ENCODE measurements at regions not wholly inside any gene's neighbourhood (a gene's known extent, or its start where the extent isn't known, plus 50 kb on each side); places are given as distances from the start of the nearest gene placed in this dataset.

- no peak for DNase-seq (ENCODE audit: low read depth in 1 of 2, low spot score in 1 of 2)
- H3K27me3 ChIP-seq (ENCODE audit: insufficient read depth, poor library complexity, severe bottlenecking): no peaks in the 10 kb centered on the region
- no peak for TF ChIP-seq CTCF (IDR thresholded peaks at IDR 0.05; ENCODE audit: insufficient read depth, low read length)
- no peak for TF ChIP-seq GABPA (IDR thresholded peaks at IDR 0.05; ENCODE audit: low read depth)
- no peak for TF ChIP-seq SPI1 (IDR thresholded peaks at IDR 0.05; ENCODE audit: borderline replicate concordance, low read depth)
- TF ChIP-seq REST (IDR thresholded peaks at IDR 0.05; ENCODE audit: insufficient replicate concordance, low read depth): no peak
- no peak for TF ChIP-seq POLR2AphosphoS5 (IDR thresholded peaks at IDR 0.05; ENCODE audit: low read depth)
- H3K27ac ChIP-seq (replicated peaks): no peak overlapping the region
- no peak overlapping the region for H3K4me3 ChIP-seq (replicated peaks; ENCODE audit: insufficient read depth, low read length)
Observed at GRCh38 chr14:22297376-22297775, 291.6 kb downstream of the DAD1 start.

- Histone ChIP-seq H3K27ac (replicated peaks) (no peak overlapping the region), H3K27me3 (ENCODE audit: insufficient read depth, poor library complexity, severe bottlenecking) (no peaks in the 10 kb centered on the region), H3K4me3 (replicated peaks; ENCODE audit: insufficient read depth, low read length) (no peak overlapping the region)
- DNase-seq (ENCODE audit: low read depth in 1 of 2, low spot score in 1 of 2): no peak
- TF ChIP-seq GABPA (IDR thresholded peaks at IDR 0.05; ENCODE audit: low read depth) (no peak), REST (IDR thresholded peaks at IDR 0.05; ENCODE audit: insufficient replicate concordance, low read depth) (no peak), SPI1 (IDR thresholded peaks at IDR 0.05; ENCODE audit: borderline replicate concordance, low read depth) (no peak), CTCF (IDR thresholded peaks at IDR 0.05; ENCODE audit: insufficient read depth, low read length) (no peak), POLR2AphosphoS5 (IDR thresholded peaks at IDR 0.05; ENCODE audit: low read depth) (no peak)
Observed at GRCh38 chr14:22296722-22297121, 292.3 kb downstream of the DAD1 start.

- TF ChIP-seq REST (IDR thresholded peaks at IDR 0.05; ENCODE audit: insufficient replicate concordance, low read depth) (no peak), POLR2AphosphoS5 (IDR thresholded peaks at IDR 0.05; ENCODE audit: low read depth) (no peak), SPI1 (IDR thresholded peaks at IDR 0.05; ENCODE audit: borderline replicate concordance, low read depth) (no peak), CTCF (IDR thresholded peaks at IDR 0.05; ENCODE audit: insufficient read depth, low read length) (no peak), GABPA (IDR thresholded peaks at IDR 0.05; ENCODE audit: low read depth) (no peak)
- DNase-seq (ENCODE audit: low read depth in 1 of 2, low spot score in 1 of 2): no peak
- Histone ChIP-seq H3K27me3 (ENCODE audit: insufficient read depth, poor library complexity, severe bottlenecking) (no peaks in the 10 kb centered on the region), H3K4me3 (replicated peaks; ENCODE audit: insufficient read depth, low read length) (no peak overlapping the region), H3K27ac (replicated peaks) (no peak overlapping the region)
Observed at GRCh38 chr14:22296088-22296487, 292.9 kb downstream of the DAD1 start.
